Lower leg skin (tissue), 3 donors: ENCODE measurements at regions not wholly inside any gene's neighbourhood (a gene's known extent, or its start where the extent isn't known, plus 50 kb on each side); places are given as distances from the start of the nearest gene placed in this dataset.
"Not testable (repeated sequence)": the region's sequence is repeated elsewhere in the genome, so short reads cannot be mapped to it uniquely, and the experiment has no call there.

ENCODE experiments used
- CTCF ChIP-seq, 3 donors: fragments of 450-650 bp; IDR thresholded peaks; one replicate each; pipeline ENCODE4 v1.5.1; 2016; ENCODE audit warnings: antibody characterized with exemption in 3 of 3, mild to moderate bottlenecking in 3 of 3, moderate library complexity in 2 of 3
- POLR2A ChIP-seq, 2 donors: fragments of 450-650 bp; IDR thresholded peaks; one replicate each; pipeline ENCODE4 v1.6.1; 2016 to 2017; ENCODE audit warnings: antibody characterized with exemption in 2 of 2, mild to moderate bottlenecking in 1 of 2, moderate library complexity in 1 of 2

GRCh38 chr14:105669231-105669610 lies 142.8 kb downstream of the TMEM121 start:
- TF ChIP-seq CTCF, POLR2A (IDR thresholded peaks at IDR 0.05): not testable (repeated sequence)
